ENCODE measurements at regions not wholly inside any gene's neighbourhood (a gene's known extent, or its start where the extent isn't known, plus 50 kb on each side); places are given as distances from the start of the nearest gene placed in this dataset.
"Not testable (repeated sequence)": the region's sequence is repeated elsewhere in the genome, so short reads cannot be mapped to it uniquely, and the experiment has no call there.

DNA sequence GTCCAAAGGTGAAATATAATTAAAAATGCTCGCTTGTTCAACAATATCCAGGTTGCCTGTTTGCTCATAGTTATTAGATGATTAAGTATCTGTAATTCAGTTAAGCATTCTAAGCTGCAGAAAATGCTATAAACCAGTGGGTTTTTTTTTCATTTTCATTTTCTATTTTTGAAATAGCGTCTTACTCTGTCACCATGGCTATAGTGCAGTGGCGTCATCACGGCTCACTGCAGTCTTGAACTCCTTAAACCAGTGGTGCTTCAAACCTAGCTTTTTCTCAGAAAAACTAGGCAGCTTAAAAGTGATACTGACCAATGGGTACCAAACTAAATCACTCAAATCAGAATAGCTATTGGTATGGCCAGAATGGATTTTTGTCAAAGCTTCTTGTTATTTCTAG is 925.2 kb downstream of the TSN start:
- no peak for DNase-seq

DNA sequence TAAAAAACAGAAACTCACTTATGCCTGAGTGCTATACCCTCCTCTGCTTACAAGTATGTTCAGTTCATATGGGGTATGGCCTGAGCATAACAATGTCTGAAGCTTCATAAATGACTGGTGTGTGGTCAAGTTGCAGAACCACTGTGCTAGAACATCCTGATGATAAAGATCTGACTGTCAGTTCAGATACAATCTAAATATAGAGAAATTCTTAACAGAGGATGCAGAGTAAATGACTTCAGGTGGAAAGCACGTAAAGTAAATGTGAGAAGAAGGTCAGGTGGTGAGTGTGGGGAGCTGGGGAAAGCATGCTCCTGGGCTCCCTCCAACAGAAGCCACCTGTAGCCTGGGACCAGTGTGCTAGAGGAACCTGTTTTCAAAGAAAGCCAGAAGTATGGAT is 926.2 kb downstream of the TSN start:
- no peak for DNase-seq

- DNase-seq = no peak
These were observed 926.9 kb downstream of the TSN start for GRCh38 chr2:122682356-122682755.

GRCh38 chr2:122683018-122683417 is 927.6 kb downstream of the TSN start:
- no peak for DNase-seq

GRCh38 chr2:122692400-122693083 is 937.1 kb downstream of the TSN start:
- no peak for DNase-seq

DNA sequence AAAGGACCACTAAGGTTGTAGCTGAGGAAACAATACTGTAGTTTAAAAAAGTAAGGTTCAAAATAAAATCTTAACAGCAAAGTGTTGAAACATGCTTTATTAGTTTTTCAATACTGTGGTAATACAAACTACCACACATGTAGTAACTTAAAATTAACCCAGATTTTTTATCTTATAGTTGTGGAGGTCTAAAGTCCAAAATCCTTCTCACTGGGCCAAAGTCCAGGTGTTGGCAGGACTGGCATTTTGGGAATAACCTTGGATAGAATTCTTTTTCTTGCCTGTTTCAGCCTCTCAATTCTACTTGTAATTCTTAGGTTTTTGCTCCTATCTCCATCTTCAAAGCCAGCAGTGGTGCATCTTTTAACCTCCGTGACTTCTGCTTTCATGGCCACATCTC is 942.0 kb downstream of the TSN start:
- no peak for DNase-seq

- no peak for DNase-seq
These were observed 948.2 kb downstream of the TSN start for GRCh38 chr2:122703676-122704075.

GRCh38 chr2:122704109-122704563 is 948.7 kb downstream of the TSN start:
- no peak for DNase-seq

- no peak for DNase-seq
These were observed 950.3 kb downstream of the TSN start for GRCh38 chr2:122705746-122706145.

DNA sequence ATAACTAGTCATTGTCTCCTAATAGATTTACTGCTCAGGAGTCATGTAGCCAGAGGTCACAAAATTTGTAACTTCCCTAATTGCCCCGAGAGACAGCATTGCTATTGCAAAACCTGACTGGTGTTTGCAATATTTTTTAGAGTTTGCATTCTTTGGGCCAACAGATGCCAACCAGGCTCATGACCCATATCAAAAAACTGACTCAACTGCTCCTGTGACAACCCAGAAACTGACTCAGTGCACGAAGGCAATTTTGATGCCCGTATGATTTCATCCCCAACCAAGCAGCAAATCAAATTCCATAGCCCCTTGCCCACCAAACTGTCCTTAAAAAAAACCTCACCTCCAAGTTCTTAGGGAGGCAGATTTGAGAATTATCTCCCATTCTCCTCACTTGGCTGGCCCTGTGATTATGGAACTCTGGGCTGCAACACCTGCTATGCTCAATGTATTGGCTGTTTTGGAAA is 951.3 kb downstream of the TSN start:
- no peak for DNase-seq

DNA sequence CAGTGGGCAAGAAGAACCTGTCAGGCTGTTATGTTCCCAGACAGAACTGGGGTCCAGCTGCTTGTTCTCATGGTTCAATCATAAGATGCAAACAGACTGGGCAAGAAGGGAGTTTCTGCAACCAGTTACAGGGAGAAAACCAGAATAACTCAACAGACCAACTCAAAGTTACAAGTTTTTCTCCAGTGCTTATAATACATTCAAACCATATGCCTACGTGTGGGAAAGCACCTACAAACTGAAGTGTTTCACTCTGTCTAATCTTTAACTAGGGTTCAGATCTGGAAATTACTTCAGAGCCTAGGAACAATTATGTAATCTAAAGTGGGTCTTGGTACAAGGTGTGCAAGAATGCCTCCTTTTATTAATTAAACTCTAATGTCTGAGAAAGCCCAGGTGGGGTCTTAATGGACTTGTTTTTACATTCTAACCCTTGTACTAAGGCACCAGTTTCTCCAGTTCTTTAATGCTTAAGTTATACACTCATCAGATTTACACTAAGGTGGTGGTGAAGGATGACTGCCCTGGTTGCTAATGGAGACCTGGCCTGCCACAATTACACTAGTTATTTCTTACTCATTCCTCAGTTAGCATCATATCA is 951.9 kb downstream of the TSN start:
- no peak for DNase-seq

GRCh38 chr2:122710049-122710448 is 954.6 kb downstream of the TSN start:
- no peak for DNase-seq

- DNase-seq = no peak
These were observed 958.3 kb downstream of the TSN start for GRCh38 chr2:122713800-122714199.

DNA sequence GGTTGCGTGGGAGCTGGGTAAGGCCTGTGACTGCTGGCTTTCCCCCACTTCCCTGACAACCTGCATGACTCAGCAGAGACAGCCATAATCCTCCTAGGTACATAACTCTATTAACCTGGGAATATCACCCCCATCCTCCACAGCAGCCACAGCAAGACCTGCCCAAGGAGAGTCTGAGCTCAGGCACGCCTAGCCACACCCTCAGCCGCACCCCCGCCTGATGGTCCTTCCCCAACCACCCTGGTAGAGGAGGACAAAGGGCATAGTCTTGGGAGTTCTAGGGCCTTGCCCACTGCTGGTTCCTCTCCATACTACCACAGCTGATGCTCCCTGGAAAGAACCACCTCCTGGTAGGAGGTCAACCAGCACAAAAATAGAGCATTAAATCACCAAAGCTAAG is 965.4 kb downstream of the TSN start:
- not testable (repeated sequence) for DNase-seq

DNA sequence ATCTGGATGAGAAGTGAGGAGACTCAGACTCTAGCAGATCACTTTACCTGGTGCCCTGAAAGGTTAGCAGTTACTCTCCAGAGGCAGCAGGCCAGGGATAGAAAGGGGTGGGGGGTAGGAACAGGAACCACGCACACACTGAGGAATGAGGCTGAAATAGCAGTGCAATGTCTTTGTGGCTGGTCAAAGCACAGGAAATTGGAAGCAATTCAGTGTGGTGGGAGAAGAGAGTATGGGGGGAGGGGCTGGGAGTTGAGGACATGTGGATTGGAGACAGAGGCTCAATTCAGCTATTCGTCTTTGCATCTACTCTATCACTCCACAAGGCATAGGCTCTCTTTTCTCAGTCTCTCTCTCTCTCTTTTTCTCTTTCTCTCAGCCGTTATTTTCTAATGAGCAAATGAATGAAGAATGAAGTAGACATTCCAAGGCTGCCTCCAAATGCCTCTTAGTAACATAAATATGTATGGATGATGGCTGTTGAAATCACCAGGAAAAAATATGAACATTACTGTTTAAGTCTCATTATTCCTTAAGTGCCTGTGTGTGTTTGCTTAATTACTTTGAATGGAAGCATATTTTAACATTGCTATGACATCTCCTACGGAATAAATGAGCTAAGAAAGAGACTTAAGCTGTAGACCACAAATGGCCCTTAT is 979.4 kb downstream of the TSN start:
- no peak for DNase-seq

GRCh38 chr2:122736279-122736678 is 980.8 kb downstream of the TSN start:
- no peak for DNase-seq

DNA sequence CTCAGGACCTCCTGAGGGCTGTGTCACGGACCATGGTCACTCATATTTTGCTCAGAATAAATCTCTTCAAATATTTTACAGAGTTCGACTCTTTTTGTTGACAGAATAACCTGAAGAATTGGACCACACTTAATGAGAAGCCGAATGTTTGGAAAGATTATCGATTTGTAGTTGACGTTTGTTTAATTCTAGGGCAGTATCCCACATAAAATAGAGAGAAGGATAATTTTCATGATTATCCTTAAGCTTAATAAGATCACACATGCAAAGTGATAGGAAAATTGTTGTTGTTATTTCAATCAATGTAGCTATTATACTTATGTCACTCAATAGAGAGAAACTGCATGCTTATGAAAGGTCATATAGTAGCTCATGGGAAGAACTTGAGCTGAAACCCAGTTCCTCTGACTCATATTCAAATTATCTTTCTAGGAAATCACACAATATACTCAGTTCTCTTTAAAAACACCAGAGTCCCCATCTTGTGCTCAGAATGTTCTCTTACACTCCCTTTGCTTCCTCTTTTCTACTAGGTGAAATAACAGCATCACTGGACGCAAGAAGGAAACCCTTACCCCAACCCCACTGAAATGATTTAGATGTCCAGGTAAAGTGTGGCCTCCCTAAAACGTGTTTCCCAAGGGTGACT is 982.1 kb downstream of the TSN start:
- DNase-seq = no peak

- no peak for DNase-seq
These were observed 984.5 kb downstream of the TSN start for GRCh38 chr2:122739732-122740593.

DNA sequence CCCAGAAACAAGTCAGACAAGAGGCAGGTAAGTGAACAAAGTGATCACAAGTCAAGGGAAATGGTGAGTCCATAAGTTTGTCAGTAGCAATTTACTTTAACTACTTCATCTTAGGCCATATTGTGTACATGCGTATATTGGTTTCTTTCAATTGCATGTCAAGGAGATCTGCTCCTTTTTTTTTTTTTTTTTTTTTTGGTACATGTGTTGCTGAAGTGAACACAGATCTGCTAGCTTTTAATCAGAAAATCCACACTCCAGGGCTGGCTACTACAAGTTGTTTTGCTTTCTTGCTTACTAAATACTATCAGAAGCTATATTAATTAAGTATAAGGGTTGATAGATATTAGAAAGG is 985.1 kb downstream of the TSN start:
- no peak for DNase-seq

DNA sequence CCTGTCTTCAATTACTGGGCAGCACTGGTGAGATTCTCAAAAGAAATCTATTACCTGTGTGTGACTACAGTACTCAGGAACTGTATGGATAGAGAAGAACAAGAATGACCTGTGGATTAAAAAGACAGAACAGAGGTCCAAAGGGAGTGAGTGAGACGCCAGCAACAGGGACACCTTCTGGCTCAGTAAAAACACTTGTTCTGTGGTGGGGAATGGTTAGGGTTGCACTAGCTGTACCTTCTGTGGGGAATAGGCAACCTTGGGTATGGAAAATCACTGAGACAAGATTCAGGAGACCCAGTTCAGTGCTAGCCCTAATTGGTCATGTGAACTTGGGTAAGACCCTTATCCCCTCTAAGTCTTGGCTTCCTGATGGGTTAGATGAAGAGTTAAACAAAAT is 986.0 kb downstream of the TSN start:
- DNase-seq = no peak

- DNase-seq = no peak
These were observed 987.7 kb downstream of the TSN start for GRCh38 chr2:122743021-122743675.

- DNase-seq = no peak
These were observed 990.2 kb downstream of the TSN start for GRCh38 chr2:122745603-122746002.

All from NCI-H2171 (cell line).